ENCODE measurements at regions not wholly inside any gene's neighbourhood (a gene's known extent, or its start where the extent isn't known, plus 50 kb on each side); places are given as distances from the start of the nearest gene placed in this dataset.
"Not testable (repeated sequence)": the region's sequence is repeated elsewhere in the genome, so short reads cannot be mapped to it uniquely, and the experiment has no call there.

- peak; percentile 14 for DNase-seq
These were observed 1523.9 kb downstream of the MAT2B start for GRCh38 chr5:165029099-165029870.

GRCh38 chr5:165030971-165031370, 1525.6 kb downstream of the MAT2B start:
- no peak for DNase-seq

GRCh38 chr5:165031371-165031770, 1526.0 kb downstream of the MAT2B start:
- no peak for DNase-seq

GRCh38 chr5:165035520-165035919, 1530.1 kb downstream of the MAT2B start:
- DNase-seq = no peak

- no peak for DNase-seq
These were observed 1534.3 kb downstream of the MAT2B start for GRCh38 chr5:165039748-165040147.

- not testable (repeated sequence) for DNase-seq
These were observed 1540.5 kb downstream of the MAT2B start for GRCh38 chr5:165045941-165046340.

GRCh38 chr5:165055476-165055875, 1550.1 kb downstream of the MAT2B start:
- DNase-seq = no peak

- DNase-seq = no peak
These were observed 1551.7 kb downstream of the MAT2B start for GRCh38 chr5:165057145-165057544.

- DNase-seq = no peak
These were observed 1561.4 kb downstream of the MAT2B start for GRCh38 chr5:165066751-165067385.

GRCh38 chr5:165076686-165077085, 1571.3 kb downstream of the MAT2B start:
- no peak for DNase-seq

GRCh38 chr5:165079389-165079788, 1574.0 kb downstream of the MAT2B start:
- no peak for DNase-seq

- DNase-seq = no peak
These were observed 1578.0 kb downstream of the MAT2B start for GRCh38 chr5:165083394-165083793.

GRCh38 chr5:165086465-165086864, 1581.0 kb downstream of the MAT2B start:
- no peak for DNase-seq

GRCh38 chr5:165094782-165095181, 1589.4 kb downstream of the MAT2B start:
- DNase-seq = no peak

GRCh38 chr5:165101709-165102108, 1596.3 kb downstream of the MAT2B start:
- no peak for DNase-seq

GRCh38 chr5:165104611-165105010, 1599.2 kb downstream of the MAT2B start:
- no peak for DNase-seq

GRCh38 chr5:165108809-165109208, 1603.4 kb downstream of the MAT2B start:
- DNase-seq = no peak

GRCh38 chr5:165119175-165119574, 1613.8 kb downstream of the MAT2B start:
- no peak for DNase-seq

GRCh38 chr5:165126598-165126997, 1621.2 kb downstream of the MAT2B start:
- DNase-seq = no peak

- no peak for DNase-seq
These were observed 1622.5 kb downstream of the MAT2B start for GRCh38 chr5:165127941-165128340.

- no peak for DNase-seq
These were observed 1625.2 kb downstream of the MAT2B start for GRCh38 chr5:165130656-165131055.

GRCh38 chr5:165134155-165134554, 1628.7 kb downstream of the MAT2B start:
- no peak for DNase-seq

- DNase-seq = no peak
These were observed 1630.1 kb downstream of the MAT2B start for GRCh38 chr5:165135565-165135964.

GRCh38 chr5:165137701-165138100, 1632.3 kb downstream of the MAT2B start:
- DNase-seq = no peak

GRCh38 chr5:165138236-165138635, 1632.8 kb downstream of the MAT2B start:
- no peak for DNase-seq

Data from midbrain (tissue), 1 donor.